GM21526 (cell line): ENCODE measurements at regions not wholly inside any gene's neighbourhood (a gene's known extent, or its start where the extent isn't known, plus 50 kb on each side); places are given as distances from the start of the nearest gene placed in this dataset.

Source experiments
- ATAC-seq: cut with Tn5 transposase; IDR thresholded peaks from one replicate; pipeline ENCODE4 v1.9.1; 2021; ENCODE audit warnings: moderate library complexity; ENCODE audit not compliant: unreplicated experiment, low FRiP score

DNA sequence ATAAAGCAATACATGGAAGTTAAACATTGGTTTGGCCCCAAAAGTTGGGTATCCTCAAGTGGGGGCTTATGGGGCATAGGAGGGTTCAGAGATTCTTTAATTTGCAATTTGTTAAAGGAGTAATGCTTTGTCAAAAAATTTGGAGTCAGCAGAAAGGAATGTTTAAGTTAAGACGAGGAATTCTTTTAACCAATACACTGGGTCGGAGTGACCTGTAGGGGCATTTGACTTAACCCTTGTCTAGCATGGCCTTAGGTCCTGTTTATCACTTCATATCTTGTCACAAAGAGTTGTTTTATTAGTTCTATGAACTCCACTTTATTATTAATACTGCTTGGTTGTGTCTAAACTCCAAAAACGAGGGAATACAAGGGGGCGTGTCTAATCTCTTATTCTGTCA lies 656.1 kb upstream of the RORB start:
- ATAC-seq, result no peak

DNA sequence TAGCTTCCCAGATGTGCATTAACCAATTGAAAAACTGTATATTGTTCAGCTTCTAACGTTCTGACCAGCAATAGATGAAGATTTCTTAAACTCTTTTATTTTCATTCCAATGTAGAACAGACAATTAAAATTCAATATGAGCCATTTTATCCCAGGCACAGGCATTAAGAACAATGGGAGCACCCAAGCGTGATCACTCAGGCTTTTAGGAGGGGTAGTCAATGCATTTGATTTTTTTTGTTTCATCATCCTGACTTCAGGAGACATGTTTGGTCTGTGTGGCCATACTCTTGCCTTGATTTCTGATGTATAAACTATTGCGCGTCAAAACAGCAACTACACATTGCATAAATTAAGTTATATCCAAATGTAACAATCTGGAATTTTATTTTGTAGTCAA lies 653.0 kb upstream of the RORB start:
- no peak for ATAC-seq

DNA sequence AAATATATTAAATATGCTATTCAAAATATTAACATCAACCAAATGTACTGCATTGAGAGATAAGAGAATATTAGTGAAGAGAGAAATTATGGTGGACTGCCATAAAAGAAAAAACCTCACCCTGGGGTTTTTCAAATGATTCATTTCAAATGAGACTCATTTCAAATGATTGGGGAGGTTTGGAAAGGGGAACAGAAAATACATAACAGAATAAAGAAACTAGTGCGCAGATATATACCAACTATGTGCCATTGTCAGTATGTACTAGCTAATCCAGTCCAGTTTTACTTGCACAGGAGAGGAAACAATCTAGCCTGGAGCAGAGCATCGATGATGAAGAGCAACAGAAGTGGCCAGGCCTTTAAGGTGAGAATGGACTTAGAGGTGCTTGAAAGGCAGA lies 651.6 kb upstream of the RORB start:
- no peak for ATAC-seq

GRCh38 chr9:73845954-73846690 lies 651.0 kb upstream of the RORB start:
- no peak for ATAC-seq

DNA sequence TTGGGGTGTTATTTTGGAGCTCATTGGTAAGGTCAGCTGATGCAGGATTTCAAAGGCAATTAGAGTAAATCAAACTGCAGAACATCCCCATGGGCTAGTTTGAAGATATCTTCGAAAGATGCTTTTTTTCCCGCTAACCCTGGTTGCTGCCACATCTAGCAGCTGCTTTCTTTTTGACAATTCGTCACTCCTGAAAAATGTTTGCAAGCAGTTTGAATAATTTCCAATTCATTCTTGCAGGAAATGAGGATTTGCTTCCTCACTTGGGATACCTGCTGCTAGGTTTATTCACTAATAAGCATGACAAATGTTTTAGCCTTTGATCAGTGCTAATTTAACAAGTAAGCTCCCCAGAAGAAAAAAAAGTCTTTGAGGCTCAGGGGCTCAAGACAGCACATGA lies 649.6 kb upstream of the RORB start:
- ATAC-seq, result no peak

DNA sequence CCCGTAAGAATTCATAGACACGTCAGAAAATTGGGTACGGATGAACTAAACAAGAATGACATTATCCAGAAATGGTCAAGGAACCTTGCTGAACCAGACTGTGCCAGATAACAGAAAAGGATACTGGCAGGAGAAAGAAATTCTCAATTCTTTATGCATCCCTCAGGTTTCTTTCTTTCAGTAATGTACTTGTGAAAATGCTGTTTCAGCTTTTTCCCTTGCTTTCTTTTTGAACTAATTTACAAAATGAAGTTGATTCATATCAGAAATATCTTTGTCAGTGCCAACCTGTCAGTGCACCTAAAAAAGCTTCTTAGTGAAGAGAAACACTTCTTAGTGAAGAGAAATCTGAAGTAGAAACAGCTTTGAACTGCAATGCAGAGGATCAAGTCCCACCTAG lies 643.6 kb upstream of the RORB start:
- no peak for ATAC-seq

DNA sequence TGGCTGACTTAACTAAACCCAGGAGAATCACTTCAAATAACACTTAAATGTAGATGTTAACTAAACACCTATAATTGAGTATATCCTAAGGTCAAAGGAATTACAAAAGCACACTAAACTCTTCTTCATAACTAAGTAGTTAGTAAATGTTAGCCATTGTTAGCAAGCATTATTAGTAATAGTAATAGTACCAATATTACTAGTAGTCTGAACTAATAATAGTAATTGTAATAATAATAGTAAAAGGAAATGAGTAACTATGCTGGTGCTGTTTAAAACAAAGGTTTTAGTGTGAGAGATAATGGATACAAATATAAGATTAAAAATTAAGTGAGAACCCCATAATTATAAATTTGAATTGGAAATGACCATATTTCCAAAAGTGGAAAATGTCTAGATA lies 641.9 kb upstream of the RORB start:
- ATAC-seq, result no peak

DNA sequence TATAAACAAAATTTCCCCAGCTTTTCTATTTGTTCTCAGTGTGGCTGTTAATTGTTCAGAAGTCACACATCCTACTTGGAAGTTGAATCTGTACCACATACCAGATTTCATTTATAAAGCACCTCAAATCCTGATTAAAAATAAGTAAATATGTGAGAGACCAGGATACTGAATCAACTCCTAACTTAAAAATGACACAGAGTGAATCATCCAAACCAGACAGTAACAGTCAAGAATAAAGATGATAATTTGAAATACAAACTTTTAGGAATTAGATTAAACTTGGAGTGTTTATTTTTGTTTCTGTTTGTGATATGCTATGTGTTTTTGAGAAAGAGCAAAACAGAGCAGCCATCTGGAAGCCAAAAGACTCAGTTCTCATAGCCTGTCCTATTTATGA lies 633.2 kb upstream of the RORB start:
- no peak for ATAC-seq

DNA sequence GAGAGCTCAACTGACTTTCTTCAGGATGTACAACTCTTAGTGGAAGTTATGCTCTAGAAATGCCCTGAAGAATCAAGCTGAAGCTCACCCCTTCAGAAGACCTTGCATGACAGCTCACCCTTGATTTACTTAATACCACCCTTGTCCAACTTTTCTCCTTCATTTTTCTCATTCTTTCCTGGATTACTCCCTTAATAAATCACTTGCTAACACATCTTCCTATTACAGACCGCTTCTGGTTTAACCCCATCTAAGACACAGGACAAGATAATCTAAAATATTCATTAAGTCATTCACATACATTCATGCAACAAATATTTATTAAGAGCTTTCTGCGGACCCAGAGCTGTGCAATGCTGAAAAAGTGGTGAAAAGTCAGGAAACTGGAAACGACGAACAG lies 630.7 kb upstream of the RORB start:
- no peak for ATAC-seq

GRCh38 chr9:73869264-73869663 lies 627.9 kb upstream of the RORB start:
- peak; percentile 99 for ATAC-seq

DNA sequence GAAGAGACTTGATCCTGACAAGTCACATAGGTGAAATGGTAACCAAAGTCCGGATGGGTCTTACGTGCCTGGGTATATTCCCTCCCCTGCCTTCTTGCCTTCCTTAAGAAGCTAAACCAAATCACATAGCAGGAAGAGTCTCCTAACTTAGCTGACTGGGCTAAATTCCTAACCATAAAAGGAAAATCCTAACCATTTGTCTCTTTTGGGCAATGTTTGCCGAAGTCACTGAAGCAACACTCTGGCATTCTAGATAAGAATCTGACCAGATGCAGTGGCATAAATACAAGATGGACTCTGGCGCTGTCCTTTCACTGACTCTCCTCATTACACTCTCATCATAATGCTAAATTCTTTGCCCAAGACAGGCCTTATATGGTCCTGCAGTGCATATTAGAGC lies 625.5 kb upstream of the RORB start:
- no peak for ATAC-seq

DNA sequence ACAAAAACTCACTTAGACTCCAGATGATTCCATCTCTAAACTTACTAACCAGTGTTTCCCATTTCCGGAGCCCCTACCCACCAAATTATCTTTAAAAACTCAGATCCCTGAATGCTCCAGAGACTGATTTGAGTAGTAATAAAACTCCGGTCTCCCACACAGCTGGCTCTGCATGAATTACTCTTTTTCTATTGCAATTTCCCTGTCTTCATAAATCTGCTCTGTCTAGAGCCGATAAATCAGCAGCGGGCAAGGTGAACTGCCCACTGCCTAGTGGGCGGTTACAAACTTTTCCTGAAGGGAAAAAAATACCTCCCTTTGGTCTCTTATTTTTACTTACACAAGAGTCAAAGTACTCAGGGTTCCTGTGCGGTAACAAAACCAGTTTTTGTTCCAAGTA lies 624.4 kb upstream of the RORB start:
- ATAC-seq, result no peak

GRCh38 chr9:73880101-73880500 lies 617.0 kb upstream of the RORB start:
- no peak for ATAC-seq

DNA sequence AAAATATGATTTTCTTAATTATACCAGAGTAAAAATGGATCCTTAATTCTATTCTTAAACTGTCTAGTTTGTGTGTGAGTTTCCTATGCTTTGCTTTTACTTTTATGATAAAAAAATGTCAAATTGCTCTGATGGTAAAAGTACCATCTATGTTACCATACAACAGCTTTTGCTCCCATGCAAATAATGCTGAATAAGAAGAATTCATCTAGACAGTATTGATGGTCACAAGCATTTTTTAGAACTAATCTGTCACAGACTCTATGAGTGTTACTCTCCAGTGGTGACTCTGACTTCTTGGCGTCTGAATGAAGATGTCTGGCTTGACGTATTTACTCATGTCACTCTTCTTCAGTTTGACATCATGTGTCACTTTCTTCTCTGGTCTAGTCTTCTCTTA lies 608.1 kb upstream of the RORB start:
- ATAC-seq, result no peak

DNA sequence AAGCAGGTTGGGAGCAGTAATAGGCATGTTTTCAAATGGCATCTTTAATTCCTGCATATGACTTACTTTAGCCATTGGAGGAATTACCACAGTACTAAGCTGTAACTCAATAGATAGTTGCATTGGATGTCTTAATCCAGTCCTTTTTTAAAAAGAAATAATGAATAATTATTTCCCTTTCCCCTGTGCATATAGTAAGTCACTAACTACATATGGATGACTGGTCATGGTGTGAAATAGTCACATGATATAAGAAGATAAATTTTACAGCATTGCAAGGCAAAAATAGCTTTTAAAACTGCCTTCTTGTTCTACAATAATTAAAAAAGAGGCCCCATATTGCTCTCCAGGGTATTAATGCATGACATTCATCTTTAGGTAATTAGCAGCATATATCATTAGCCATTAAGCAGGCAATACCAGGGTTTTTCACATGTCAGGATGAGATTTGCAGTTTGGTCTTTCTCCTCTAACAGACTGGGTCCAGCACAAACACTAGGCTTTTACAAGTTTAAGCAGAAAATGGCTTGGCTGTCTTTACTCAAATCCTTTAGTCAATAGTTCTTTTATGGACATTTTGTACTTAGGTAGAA lies 606.4 kb upstream of the RORB start:
- no peak for ATAC-seq

DNA sequence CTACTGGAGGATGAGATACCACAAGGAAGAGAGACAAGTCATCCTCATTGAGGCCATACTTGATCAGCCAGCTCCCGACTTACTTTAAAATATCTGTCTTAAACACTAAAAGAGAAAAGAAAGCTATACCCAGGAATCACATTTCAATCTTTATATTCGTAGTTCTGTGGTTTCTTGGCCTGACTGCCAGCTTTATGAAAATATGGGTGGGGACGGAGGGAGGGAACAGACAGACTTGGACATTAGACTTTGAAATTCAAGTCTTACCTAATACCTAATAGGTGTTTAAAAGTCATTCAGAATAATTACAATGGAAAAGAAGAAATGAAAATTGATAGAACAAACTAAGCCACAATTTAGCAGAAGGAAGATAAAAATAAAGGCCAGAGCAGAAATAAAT lies 604.8 kb upstream of the RORB start:
- ATAC-seq, result no peak

DNA sequence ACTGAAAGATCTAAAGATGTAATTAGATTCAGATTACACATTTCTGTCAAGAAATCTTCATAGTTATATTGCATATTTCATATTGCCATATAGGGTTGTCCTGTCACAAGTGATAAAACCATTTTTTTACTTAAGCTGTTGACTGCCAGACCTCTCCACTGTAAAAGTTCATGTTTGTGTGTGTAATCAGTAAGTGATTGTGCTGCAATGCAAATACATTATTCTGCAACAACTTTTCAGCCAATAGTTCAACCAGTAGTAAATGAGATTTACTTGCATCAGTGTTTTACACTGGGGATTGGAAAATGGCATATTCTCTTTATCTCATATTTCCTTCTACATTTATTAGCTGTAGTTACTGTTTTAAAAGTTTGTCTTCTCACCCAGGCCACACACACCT lies 603.9 kb upstream of the RORB start:
- ATAC-seq, result no peak

DNA sequence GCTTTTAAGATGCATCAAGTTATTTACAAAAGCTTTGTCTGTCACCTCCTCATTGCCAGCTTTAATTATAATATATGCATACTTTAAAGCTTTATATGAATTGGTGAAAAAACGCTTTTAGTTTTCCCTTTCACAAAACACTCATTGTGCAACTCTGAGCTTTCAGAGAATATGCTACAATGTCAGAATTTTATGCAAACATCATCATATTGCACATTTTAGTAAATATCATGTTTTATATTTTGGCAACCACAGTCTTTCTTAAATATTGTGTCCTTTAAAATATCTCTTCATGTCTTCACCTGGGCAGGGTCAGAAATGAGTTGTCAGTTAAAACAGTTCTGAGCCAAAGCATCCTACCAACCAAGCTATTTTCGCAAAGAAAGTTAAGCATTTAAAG lies 601.1 kb upstream of the RORB start:
- no peak for ATAC-seq

- no peak for ATAC-seq
Observed at GRCh38 chr9:73906671-73907070, 590.5 kb upstream of the RORB start.

DNA sequence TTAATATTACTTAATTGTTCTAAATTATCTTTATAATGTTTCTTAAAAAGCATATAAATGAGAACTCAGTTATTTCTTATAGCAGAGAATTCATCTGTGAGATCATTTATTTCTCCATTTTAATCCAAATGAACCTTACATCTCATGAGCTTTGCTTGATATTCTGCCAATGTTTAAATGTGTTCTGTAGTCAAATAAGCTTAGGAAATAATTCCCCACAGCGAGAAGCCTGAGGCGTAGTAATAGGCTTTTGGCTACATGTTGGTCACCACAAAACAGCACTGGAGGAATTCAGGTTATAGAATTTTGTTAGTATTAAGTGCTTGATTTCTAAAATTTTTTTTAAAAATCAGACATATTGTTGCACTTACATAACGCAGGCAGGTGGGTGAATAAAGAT lies 585.3 kb upstream of the RORB start:
- no peak for ATAC-seq

- no peak for ATAC-seq
Observed at GRCh38 chr9:73916016-73916673, 581.0 kb upstream of the RORB start.

DNA sequence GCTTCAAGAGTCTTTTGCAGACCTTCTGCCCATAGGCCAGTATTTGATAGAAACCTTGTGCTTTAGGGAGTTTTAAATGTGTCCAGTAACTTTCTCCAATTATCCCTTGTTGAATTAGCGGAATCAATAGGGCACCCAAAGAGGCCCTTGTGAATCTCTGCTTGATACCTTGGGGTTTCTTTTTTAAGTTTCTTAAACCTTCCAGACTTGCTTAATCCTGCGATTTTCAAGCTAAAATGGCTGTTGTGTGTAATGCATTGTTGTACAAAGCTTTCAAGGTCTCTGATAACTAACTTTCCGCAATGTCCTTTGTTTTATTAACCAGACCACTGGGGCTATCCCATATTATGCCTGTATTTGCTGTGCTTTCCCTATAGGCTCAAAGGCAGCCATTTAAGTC lies 577.4 kb upstream of the RORB start:
- no peak for ATAC-seq
